A204.1 (cell line): ENCODE measurements at regions not wholly inside any gene's neighbourhood (a gene's known extent, or its start where the extent isn't known, plus 50 kb on each side); places are given as distances from the start of the nearest gene placed in this dataset.
"Not testable (repeated sequence)": the region's sequence is repeated elsewhere in the genome, so short reads cannot be mapped to it uniquely, and the experiment has no call there.

Source experiments
- FAIRE-seq: peaks from 2 replicates; lab custom pipeline; 2012; peaks lifted over from hg19 to GRCh38; lab: Jason Lieb, UNC

DNA sequence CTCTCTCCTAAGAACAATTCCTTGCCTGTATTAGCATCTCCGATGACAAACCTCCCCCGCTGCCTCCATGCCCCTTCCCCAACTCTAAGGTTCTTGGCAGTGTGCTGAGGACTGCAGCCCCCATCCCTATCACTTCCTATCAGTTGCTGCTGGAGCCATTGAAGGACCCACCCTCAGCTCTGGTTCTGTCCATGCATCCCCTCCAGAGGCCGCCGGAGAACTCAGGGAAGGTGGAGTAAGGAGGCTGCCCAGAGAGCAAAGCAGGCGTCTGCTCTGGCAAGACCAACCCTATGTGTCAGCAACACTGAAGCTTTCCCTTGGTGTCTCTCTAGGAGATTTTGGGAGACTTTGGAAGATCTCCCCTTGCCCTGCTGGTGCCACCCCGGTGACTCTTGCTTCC lies 1139.5 kb downstream of the TBC1D22A start:
- FAIRE-seq, result no peak

DNA sequence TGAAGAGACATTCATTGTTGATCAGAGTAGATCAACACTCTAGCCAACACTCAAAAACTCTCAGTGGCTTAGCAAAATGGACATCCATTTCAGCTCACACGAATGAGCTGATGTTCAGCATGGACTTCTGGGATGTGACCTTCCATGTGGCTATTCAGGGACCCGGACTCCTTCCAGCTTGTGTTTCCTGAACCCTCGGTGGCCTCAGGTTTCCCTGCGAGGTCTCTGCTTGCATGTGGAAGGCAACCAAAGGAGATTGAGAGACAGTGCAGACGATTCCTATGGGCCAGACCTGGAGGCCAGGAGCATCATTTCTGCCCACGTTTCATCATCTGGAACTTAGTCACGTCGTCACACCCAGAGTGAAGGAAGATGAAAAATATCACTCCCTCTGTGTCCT lies 1137.4 kb downstream of the TBC1D22A start:
- no peak for FAIRE-seq

DNA sequence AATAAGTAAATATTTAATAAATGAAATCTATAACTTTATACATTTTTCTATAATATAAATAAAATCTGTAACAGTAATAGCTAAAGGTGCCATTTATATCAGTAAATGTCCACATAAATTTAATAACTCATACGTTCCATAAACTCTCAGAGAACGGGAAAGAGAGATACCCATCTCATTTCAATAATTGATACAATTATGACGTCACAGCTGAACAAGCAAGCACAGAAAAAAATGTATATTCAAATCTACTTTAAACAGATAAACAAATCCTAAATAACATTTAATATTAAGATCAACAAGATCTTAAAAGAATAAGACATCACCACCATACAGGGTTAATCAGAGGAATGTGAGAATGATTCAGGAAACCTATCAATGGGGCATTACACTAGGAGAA lies 1136.5 kb downstream of the TBC1D22A start:
- no peak for FAIRE-seq

DNA sequence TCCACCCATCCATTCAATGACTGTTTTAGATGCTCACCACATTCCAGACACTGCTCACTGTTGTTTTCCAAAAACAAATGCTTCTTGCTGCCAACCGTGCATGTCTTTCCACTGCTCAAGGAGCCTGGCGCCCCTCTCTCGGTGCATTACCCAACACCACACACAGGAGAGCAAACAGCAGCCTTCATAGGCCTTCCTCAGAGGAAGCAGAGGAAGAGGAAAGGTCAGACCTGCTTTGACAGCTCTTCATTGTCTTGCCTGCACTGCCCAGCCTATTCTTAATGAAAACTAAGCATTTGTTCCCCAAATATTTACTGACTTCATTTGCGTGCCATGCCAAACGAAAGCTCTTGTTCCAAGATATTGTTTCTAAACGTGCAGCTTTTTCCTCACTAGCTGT lies 1129.2 kb downstream of the TBC1D22A start:
- FAIRE-seq, result no peak

DNA sequence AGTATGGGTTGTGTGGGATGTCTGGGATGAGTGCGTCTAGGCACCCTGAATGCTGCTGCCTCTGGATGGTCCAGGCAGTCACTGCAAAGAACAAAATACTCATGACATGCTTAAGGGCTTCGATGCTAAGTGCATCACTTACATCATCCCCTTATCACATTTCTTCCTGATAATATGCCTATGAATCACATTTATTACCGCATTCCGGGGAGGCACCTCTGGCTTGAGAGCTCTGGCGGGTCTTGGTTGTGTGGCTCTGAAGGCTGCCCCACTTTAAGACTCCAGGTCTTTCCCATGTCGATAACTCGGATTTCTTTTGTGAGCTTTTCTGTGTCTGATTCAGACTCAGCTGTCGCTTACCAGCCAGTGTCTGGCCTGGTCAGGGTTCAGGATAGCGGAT lies 1126.4 kb downstream of the TBC1D22A start:
- FAIRE-seq, result no peak

DNA sequence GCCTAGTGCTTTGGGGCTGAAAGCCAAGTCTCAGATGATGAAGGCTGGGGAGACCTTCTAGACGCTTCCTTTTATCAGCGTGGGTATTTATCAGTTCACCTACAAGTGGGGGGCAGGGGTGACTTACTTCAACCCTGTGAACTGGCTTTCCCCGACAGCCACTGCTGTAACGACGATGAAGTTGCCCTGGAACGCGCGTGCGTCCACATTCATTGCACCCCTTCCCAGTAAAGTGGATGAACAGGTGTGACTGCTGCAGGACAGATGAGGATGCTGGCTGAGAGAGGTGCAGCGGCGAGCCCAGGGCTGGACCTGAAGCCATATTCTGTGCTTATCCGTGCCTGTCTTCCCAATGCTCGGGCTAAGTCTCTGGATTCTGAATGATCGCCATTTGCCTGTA lies 1122.3 kb downstream of the TBC1D22A start:
- FAIRE-seq, result no peak

DNA sequence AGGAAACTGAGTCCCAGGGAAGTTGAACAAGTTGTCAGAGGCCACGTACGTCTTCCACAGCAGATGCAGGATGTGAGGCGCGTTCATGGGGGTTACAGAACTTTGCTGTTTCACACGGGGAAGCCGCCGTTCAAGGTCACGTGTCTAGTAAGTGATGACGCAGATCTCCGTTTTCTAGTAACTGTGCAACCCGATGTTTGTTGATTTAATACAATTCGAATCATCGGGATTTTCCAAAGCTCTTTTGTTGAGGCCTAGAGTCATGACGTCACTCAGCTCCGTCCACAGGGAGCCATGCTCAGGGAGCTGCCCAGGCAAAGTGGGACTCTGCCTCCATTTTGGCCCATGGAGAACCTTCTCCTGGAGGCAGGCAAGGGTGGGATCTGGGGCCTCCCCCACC lies 1121.8 kb downstream of the TBC1D22A start:
- no peak for FAIRE-seq

DNA sequence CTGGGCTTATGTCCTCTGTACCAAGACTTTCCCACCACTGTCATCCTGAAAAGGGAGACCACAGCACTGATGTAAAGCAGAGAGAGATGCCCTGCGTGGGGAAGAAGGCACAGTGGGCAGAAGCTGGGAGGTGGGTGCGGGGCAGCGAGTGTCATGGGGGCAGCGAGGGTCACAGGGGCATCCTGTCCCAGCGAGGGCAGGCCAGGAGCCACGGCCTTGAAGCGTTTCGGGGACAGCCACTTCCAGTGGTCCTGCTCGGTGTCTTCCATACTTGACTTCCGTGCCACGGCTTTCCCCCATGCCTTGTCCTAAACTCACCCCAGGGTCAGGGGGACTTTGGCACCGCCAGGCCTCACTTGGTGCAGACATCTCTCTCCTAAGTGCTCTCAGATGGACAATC lies 1121.3 kb downstream of the TBC1D22A start:
- FAIRE-seq, result no peak

DNA sequence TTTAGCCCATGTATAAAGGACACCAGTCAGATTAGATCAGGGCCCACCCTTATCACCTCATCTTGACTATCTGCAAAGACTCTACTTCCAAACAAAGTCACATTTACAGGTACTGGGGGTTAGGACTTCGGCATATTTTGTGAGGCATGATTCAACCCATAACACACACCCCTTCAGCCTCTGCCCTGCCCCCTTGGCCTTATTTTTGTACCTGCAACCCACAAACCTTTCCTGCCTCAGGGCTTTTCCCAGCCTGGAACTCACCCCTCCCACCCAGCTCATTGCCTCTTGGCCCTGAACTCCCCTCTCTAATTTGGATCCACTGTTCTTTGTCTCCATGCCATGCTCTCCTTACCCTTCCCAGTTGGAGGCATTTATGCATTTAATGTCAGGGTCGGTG lies 1116.9 kb downstream of the TBC1D22A start:
- no peak for FAIRE-seq

DNA sequence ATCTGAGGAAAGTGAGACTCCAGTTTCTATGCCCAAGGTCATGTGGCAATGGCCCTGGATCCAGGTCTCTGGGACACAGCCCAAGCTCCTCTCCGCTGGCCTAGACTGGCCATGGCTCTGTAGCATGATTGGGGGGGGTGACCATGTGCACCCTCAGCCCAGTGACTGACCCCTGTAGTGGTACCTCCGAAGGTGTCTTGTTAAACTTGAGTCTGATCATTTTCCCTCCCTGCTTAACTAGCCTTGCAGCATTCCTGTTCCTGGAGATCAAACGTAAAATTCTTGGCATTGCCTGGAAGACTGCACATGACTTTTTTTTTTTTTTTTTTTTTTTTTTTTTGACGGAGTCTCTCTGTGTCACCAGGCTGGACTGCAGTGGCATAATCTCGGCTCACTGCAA lies 1116.0 kb downstream of the TBC1D22A start:
- FAIRE-seq, result no peak

DNA sequence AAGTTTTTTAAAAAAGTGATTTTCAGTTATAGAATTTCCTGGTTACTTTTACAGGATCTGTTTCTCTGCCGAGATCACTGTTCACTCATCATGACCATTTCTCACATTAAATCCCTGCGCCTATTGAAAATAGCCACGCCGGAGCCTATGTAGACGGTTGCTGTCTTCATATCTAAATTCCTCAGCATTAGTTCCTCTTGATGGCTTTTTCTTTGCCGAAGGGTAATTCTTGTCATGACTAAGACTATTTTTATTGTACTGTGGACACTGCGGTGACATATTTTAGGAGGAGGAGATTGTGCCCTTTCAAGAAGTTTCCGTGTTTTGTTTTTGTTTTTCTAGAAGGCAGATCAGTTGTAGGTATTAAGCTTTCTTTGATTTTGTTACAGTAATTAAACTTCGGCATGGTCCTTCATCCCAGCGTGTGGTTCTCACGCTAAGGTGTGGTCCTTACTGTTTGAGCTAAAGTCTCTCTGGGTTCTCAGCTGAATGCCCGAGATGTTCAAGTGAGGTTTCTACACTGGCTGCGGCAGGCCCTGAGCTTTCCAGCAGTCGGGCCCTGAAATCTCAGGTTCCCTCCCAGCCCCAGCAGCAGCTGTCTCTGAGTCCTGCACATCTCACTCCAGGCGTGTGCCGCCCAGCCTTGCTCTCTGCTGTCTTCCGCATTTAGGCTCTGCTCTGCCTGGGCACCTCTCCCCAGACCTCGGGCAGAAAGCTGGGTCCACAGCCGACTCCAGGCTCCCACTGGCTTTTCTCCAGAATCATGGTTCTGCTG lies 1110.5 kb downstream of the TBC1D22A start:
- FAIRE-seq, result no peak

DNA sequence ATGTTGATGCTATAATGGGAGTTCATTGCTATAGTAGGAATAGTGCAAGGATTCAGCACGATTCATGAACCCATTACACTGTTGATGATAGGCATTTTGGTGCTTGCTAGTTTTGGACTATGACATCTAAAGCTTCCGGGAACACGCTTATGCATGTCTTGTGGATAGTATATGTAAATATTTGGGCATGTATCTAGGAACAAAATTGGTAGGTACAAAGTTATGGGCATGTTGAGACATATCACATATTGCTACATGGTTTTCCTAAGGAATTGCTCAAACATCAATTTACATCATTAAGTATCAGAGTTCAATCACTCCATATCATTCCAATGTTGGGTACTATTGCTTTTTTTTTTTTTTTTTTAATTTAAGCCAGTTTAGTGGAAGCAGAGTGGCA lies 1103.2 kb downstream of the TBC1D22A start:
- no peak for FAIRE-seq

DNA sequence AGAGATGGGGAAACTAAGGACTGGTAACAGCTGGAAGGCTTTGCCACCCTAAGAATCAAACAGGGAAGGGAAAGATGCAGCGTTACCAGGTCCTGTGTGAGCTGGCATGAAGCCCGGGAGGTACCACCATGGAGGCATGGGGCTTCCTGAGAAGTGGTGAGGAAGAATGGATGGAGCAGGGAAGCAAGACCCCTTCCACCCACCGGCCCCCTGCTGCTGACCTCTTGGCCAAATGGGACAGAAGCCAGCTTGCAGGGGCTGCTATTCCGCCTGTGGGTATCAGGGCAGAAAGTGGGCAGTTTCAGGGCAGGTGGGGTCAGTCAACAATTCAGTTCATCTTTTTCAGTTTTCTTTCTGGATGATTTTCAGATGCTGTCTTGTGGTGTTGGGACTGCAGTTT lies 1099.9 kb downstream of the TBC1D22A start:
- FAIRE-seq, result no peak

DNA sequence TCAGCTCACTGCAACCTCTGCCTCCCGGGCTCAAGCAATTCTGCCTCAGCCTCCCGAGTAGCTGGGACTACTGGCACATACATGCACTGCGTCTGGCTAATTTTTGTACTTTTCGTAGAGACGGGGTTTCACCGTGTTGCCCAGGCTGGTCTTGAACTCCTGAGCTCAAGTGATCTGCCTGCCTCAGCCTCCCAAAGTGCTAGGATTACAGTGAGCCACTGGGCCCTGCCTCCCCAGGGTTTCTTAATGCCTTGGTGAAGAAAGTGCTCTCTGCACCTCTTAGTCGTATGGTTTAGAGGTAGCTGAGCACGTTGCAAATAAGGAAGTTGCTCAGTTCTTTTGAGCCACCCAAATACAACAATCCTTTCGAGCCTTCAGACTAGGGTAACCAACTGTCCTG lies 1098.5 kb downstream of the TBC1D22A start:
- FAIRE-seq, result not testable (repeated sequence)

DNA sequence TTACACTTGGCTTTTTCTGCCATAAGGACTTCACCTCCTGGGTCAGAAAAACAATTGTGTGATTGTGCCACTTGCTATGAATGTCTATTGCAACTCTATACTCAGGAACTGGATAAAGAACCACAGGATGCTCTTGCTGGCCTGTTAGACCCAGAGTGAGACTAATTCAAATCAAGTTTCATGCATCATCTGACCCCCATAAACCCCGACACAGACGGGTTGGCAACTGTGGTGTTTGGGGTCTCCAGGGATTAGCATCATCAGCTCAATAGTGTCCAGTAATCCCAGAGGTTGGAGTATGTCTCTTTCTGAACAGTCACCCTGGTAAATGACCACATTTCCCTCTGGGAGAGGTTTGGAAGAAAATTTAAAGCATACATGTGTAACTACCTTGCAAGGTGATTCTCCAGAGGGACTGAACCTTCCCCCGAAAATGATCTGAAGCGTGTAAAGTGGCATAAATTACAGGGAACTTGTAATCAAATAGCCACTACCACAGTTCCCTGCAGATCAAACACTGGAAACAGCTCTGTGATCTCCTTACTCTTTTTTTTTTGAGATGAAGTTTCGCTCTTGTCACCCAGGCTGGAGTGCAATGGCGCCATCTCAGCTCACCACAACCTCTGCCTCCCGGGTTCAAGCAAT lies 1097.6 kb downstream of the TBC1D22A start:
- no peak for FAIRE-seq

DNA sequence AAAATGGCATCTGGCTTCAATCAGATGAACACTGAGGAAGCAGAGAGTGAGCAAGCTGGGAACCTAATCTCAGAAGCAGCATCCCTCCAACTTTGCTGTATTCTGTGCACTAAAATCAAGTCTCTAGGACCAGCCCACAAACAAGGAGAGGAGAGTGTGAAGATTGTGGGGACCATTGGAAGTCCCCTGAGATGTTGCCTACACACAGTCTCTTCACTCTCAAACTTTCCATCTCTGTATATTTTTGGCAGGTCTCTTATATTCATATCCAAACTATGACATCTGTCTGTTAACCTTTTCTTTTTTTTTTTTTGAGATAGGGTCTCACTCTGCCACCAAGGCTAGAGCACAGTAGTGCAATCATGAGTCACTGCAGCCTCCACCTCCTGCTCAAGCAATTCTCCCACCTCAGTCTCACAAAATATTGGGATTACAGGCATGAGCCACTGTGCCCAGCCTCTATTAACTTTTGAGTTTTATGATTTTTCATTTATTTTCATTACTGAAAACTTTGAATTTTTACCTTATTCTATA lies 1096.4 kb downstream of the TBC1D22A start:
- FAIRE-seq, result no peak

DNA sequence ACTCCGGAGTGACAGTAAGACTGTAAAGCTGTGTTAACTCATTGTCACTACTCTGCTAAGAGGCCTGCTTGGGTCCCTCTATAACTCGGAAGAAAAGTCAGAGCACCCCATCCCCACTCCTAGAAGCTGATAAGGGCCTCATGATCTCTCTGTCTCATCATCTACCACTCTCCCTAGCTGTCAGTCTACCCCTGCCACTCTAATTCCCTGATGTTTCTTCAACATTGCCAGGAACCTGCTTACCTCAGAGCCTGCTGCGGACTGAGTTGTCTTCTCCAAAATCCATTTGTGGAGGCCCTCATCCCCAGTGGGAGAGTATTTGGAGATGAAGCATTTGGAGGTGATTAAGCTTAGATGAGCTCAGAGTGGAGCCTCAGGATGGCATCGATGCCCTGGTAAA lies 1092.2 kb downstream of the TBC1D22A start:
- FAIRE-seq, result no peak

DNA sequence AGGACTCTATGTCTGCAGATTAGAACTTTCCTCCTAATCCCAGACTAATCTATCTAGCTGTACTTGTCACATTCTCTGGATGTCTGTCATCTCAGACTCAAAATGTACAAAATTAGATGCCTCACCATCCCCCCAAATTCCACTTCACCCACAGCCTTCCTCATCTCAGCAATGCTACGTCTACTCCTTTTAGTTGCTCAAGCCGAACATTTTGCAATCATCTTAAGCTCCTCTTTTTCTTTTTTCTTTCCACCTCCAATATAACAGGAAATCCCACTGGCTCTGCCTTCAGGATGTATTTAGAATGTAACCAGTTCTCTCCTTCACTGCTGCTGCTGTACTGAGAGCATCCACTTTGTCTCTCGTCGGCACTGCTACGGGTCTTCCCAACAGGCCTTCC lies 1091.8 kb downstream of the TBC1D22A start:
- FAIRE-seq, result no peak

DNA sequence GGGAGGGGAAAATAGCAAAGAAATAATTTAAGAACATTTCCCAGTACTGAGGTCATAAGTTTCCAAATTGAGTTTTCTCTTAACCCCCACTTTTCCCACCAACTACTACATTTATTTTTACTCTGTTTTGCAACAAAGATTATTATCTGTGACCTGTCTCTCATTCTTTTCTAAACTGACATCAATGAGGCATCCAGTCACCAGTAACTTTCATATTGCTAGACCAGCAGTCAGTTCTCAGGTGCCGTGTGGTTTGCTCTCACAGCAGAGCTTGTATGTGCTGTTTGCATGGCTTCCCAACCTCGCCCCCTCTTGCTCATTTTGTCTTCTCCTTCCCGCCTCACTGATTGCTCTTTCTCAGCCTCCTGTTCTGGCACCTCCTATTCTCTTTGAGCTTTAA lies 1091.3 kb downstream of the TBC1D22A start:
- FAIRE-seq, result no peak

DNA sequence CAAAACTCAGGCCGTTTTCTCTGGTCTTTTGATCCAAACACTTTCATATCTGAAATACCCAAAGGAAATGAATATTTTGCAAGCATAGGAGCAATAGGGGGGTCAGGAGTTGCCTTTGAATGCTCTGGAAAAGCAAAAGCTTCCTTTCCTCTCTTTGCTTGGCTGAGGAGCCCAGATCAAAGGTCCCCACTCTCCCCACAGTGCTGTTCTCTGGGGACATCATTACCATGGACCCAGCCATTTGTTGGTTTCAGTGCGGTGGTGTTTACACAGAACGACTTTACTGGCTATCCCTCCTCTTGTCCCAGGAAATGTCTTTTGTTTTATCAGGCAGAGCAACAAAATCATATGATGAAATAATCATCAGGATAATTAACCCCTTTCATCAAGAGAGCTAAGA lies 1089.1 kb downstream of the TBC1D22A start:
- FAIRE-seq, result no peak

DNA sequence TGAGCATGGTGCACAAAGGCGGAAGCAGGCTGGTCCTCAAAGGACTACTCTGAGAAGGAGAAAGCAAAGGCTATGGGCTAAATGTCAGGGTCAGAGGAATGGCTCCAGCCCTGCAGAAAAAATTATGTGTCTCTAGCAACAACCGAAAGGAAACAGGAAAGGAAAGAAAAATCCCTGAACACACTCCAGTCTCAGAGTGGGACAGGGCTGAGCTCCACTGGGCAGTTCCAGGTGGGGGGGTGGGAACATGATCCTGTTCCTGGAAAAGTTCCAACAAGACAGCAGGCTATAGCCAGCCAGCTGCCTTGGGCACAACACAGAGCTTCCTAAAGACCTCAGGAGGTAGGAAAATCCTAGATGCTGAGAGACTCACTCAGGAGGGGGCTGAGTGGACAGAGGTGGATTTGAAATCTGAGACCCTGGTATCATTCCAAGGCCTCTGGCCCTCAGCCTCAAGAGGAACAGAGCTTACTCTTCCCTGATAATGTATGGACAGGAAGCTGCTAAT lies 1088.2 kb downstream of the TBC1D22A start:
- FAIRE-seq, result no peak

DNA sequence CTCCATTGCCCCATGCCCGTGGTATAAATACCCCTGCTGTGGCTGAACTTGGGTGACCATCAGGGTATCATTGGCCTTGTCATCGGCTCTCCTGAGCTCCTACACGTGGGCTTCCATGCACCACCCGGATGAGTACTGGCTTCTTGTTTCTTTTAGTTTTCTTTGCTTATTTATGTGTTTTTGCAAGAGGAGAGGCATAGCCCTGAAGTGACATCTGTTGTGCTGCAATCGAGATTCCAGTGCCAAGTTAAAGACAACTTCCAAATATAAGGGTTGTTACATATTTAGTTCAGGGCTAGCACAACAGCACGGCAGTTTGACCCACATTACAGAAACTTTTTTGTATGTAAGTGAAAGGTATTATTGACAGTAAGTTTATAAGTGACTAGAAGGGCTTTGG lies 1087.1 kb downstream of the TBC1D22A start:
- FAIRE-seq, result no peak

DNA sequence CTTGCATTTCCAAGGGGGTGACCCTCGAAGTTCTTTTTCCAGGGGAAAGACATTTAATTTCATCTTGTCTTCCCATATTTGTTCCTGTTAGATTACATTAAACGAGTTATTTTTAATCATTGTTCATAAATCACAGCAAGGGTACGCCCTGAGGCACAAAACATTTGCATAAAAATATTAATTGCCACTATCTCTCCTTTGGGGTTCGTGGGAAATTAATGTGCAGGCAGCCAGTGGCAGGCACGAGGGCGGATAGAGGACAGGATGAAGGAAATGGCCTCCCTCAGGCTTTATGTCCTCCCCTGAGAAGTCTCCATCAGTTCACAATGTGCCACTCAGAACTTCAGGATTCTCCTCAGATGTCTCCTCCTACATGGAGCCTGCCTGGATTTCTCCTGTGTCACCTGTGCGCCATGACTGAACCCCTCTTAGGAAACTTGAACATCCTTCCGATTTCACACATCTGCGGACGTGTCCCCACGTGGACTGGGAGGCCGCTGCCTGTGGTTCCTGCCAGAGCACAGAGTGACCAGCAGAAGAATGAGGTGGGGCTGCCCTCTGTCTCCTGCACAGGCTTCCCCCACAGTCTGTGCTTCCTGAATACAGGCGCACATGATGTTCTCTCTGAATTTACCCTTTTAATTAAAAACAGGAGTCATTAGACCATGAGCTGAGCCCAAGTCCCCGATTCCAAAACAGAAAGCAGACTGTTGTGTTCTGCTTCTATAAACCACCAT lies 1085.9 kb downstream of the TBC1D22A start:
- no peak for FAIRE-seq
